Activated T-helper 17 cell treated with anti-CD3 and anti-CD28 coated beads, Interleukin-2, amount 50 U/mL, for 72 hours (primary cell): ENCODE measurements at regions not wholly inside any gene's neighbourhood (a gene's known extent, or its start where the extent isn't known, plus 50 kb on each side); places are given as distances from the start of the nearest gene placed in this dataset.

Experiments used
- ATAC-seq: fragments of 150-1000 bp; cut with Tn5 transposase; replicated peaks from 2 replicates; pipeline ENCODE4 v1.10.0; 2021; ENCODE audit warnings: mild to moderate bottlenecking, moderate library complexity
- H3K27ac Mint-ChIP-seq: one replicate; pipeline ENCODE4 v1.8.0; 2022; ENCODE audit warnings: mixed read lengths
- H3K27me3 Mint-ChIP-seq: one replicate; pipeline ENCODE4 v1.8.0; 2022; ENCODE audit warnings: mixed read lengths
- H3K36me3 Mint-ChIP-seq: one replicate; pipeline ENCODE4 v1.8.0; 2022; ENCODE audit warnings: low read depth, mild to moderate bottlenecking, mixed read lengths
- H3K4me1 Mint-ChIP-seq: one replicate; pipeline ENCODE4 v1.8.0; 2022; ENCODE audit warnings: mixed read lengths
- H3K4me3 Mint-ChIP-seq: one replicate; pipeline ENCODE4 v1.8.0; 2022; ENCODE audit warnings: mild to moderate bottlenecking, mixed read lengths
- H3K9me3 Mint-ChIP-seq: one replicate; pipeline ENCODE4 v1.8.0; 2022; ENCODE audit warnings: mixed read lengths

GRCh38 chr9:80242022-80242421 lies 670.3 kb downstream of the TLE4 start:
- Mint-ChIP-seq H3K9me3 (no peaks in the 10 kb centered on the region), H3K4me3 (no peak overlapping the region), H3K36me3 (no peaks in the 10 kb centered on the region), H3K27me3 (no peaks in the 10 kb centered on the region), H3K4me1 (no peaks in the 10 kb centered on the region), H3K27ac (no peak overlapping the region)
- ATAC-seq, result no peak

- Mint-ChIP-seq H3K36me3 (no peaks in the 10 kb centered on the region), H3K9me3 (peaks cover 9% of the 10 kb centered on the region), H3K4me1 (no peaks in the 10 kb centered on the region), H3K27ac (no peak overlapping the region), H3K27me3 (peaks cover 5% of the 10 kb centered on the region), H3K4me3 (no peak overlapping the region)
- ATAC-seq, result no peak
Measured at GRCh38 chr9:80235752-80236151, 664.0 kb downstream of the TLE4 start.

- no peaks in the 10 kb centered on the region for H3K36me3 Mint-ChIP-seq
- H3K27me3 Mint-ChIP-seq, result peaks cover 5% of the 10 kb centered on the region
- ATAC-seq, result no peak
- H3K27ac Mint-ChIP-seq, result no peak overlapping the region
- H3K4me3 Mint-ChIP-seq, result no peak overlapping the region
- no peaks in the 10 kb centered on the region for H3K4me1 Mint-ChIP-seq
- peaks cover 9% of the 10 kb centered on the region for H3K9me3 Mint-ChIP-seq
Measured at GRCh38 chr9:80233906-80234305, 662.1 kb downstream of the TLE4 start.

GRCh38 chr9:80233102-80233843 lies 661.5 kb downstream of the TLE4 start:
- Mint-ChIP-seq H3K4me3 (no peak overlapping the region), H3K27me3 (peaks cover 5% of the 10 kb centered on the region), H3K36me3 (no peaks in the 10 kb centered on the region), H3K4me1 (no peaks in the 10 kb centered on the region), H3K9me3 (peaks cover 9% of the 10 kb centered on the region), H3K27ac (no peak overlapping the region)
- no peak for ATAC-seq

- no peaks in the 10 kb centered on the region for H3K4me1 Mint-ChIP-seq
- H3K4me3 Mint-ChIP-seq, result no peak overlapping the region
- no peak overlapping the region for H3K27ac Mint-ChIP-seq
- no peaks in the 10 kb centered on the region for H3K36me3 Mint-ChIP-seq
- peaks cover 9% of the 10 kb centered on the region for H3K9me3 Mint-ChIP-seq
- ATAC-seq, result no peak
- H3K27me3 Mint-ChIP-seq, result peaks cover 5% of the 10 kb centered on the region
Measured at GRCh38 chr9:80231318-80232236, 659.8 kb downstream of the TLE4 start.

- no peak for ATAC-seq
- no peaks in the 10 kb centered on the region for H3K4me1 Mint-ChIP-seq
- H3K27me3 Mint-ChIP-seq, result no peaks in the 10 kb centered on the region
- no peaks in the 10 kb centered on the region for H3K36me3 Mint-ChIP-seq
- H3K4me3 Mint-ChIP-seq, result no peak overlapping the region
- no peak overlapping the region for H3K27ac Mint-ChIP-seq
- H3K9me3 Mint-ChIP-seq, result peaks cover 3% of the 10 kb centered on the region
Measured at GRCh38 chr9:80223897-80224296, 652.1 kb downstream of the TLE4 start.

- no peak for ATAC-seq
- H3K36me3 Mint-ChIP-seq, result no peaks in the 10 kb centered on the region
Measured at GRCh38 chr9:80222466-80223169, 650.9 kb downstream of the TLE4 start.

GRCh38 chr9:80218328-80218727 lies 646.6 kb downstream of the TLE4 start:
- H3K27me3 Mint-ChIP-seq, result no peaks in the 10 kb centered on the region
- H3K36me3 Mint-ChIP-seq, result no peaks in the 10 kb centered on the region
- no peaks in the 10 kb centered on the region for H3K4me1 Mint-ChIP-seq
- no peak for ATAC-seq
- H3K9me3 Mint-ChIP-seq, result no peaks in the 10 kb centered on the region
- no peak overlapping the region for H3K27ac Mint-ChIP-seq
- H3K4me3 Mint-ChIP-seq, result no peak overlapping the region

More at GRCh38 chr9:80222466-80223169, 650.9 kb downstream of the TLE4 start:
- Mint-ChIP-seq H3K4me3 (no peak overlapping the region), H3K27me3 (no peaks in the 10 kb centered on the region), H3K27ac (no peak overlapping the region), H3K4me1 (no peaks in the 10 kb centered on the region), H3K9me3 (peaks cover 3% of the 10 kb centered on the region)

GRCh38 chr9:80213613-80214012 lies 641.8 kb downstream of the TLE4 start:
- Mint-ChIP-seq H3K4me1 (no peaks in the 10 kb centered on the region), H3K4me3 (no peak overlapping the region), H3K36me3 (no peaks in the 10 kb centered on the region), H3K27me3 (peaks cover 3% of the 10 kb centered on the region), H3K9me3 (peaks cover 14% of the 10 kb centered on the region), H3K27ac (no peak overlapping the region)
- no peak for ATAC-seq

GRCh38 chr9:80208696-80209095 lies 636.9 kb downstream of the TLE4 start:
- ATAC-seq, result no peak
- Mint-ChIP-seq H3K27me3 (peaks cover 10% of the 10 kb centered on the region), H3K4me3 (no peak overlapping the region), H3K36me3 (no peaks in the 10 kb centered on the region), H3K27ac (no peak overlapping the region), H3K4me1 (no peaks in the 10 kb centered on the region), H3K9me3 (peaks cover 14% of the 10 kb centered on the region)

GRCh38 chr9:80204054-80204453 lies 632.3 kb downstream of the TLE4 start:
- Mint-ChIP-seq H3K27me3 (peaks cover 6% of the 10 kb centered on the region), H3K9me3 (no peaks in the 10 kb centered on the region), H3K4me1 (no peaks in the 10 kb centered on the region), H3K27ac (no peak overlapping the region), H3K36me3 (no peaks in the 10 kb centered on the region), H3K4me3 (no peak overlapping the region)
- no peak for ATAC-seq

GRCh38 chr9:80197661-80198060 lies 625.9 kb downstream of the TLE4 start:
- H3K4me1 Mint-ChIP-seq, result no peaks in the 10 kb centered on the region
- no peaks in the 10 kb centered on the region for H3K9me3 Mint-ChIP-seq
- no peak overlapping the region for H3K27ac Mint-ChIP-seq
- no peaks in the 10 kb centered on the region for H3K27me3 Mint-ChIP-seq
- no peak for ATAC-seq
- no peaks in the 10 kb centered on the region for H3K36me3 Mint-ChIP-seq
- no peak overlapping the region for H3K4me3 Mint-ChIP-seq

- Mint-ChIP-seq H3K27me3 (no peaks in the 10 kb centered on the region), H3K27ac (no peak overlapping the region), H3K4me1 (no peaks in the 10 kb centered on the region), H3K9me3 (no peaks in the 10 kb centered on the region), H3K4me3 (no peak overlapping the region), H3K36me3 (no peaks in the 10 kb centered on the region)
- ATAC-seq, result no peak
Measured at GRCh38 chr9:80191108-80191507, 619.3 kb downstream of the TLE4 start.

- no peaks in the 10 kb centered on the region for H3K4me1 Mint-ChIP-seq
- no peaks in the 10 kb centered on the region for H3K27me3 Mint-ChIP-seq
- no peak overlapping the region for H3K27ac Mint-ChIP-seq
- no peak for ATAC-seq
- no peak overlapping the region for H3K4me3 Mint-ChIP-seq
- no peaks in the 10 kb centered on the region for H3K9me3 Mint-ChIP-seq
- H3K36me3 Mint-ChIP-seq, result no peaks in the 10 kb centered on the region
Measured at GRCh38 chr9:80188579-80188978, 616.8 kb downstream of the TLE4 start.
